Body of pancreas (tissue), 4 donors: ENCODE measurements at regions not wholly inside any gene's neighbourhood (a gene's known extent, or its start where the extent isn't known, plus 50 kb on each side); places are given as distances from the start of the nearest gene placed in this dataset.

Experiments used
- POLR2A ChIP-seq, 3 donors: fragments of 450-650 bp; IDR thresholded peaks; one replicate each; pipeline ENCODE4 v1.6.1; 2016; ENCODE audit warnings: antibody characterized with exemption in 3 of 3, mild to moderate bottlenecking in 2 of 3
- TF ChIP-seq, protein P1 (sequence below), 7 experiments: fragments of 450-650 bp in 4 of 7; fragments of 200-600 bp in 3 of 7; sonication (generic) in 3 of 7; IDR thresholded peaks; one replicate each; pipeline ENCODE4 v1.5.1; 2016 to 2019; ENCODE audit warnings: antibody characterized with exemption in 7 of 7

DNA sequence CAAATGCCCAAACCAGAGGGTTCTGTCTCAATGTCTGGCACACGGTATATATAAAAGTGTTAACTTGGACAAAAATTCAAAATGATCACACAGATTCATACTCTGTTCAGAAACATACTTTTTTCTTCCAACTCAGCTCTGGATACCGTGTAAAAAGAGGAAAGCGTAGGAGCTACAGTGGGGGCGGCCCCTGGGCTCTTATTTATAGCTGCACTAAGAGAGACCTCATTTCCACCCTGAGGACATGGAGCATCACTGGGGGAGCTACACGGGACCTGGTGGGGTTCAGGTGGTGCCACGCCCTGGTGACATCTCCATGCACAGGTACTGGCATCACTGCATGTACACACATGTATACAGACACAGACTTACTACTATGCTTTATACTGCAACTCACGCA is 185.9 kb upstream of the FOXQ1 start:
- TF ChIP-seq, protein P1, sequence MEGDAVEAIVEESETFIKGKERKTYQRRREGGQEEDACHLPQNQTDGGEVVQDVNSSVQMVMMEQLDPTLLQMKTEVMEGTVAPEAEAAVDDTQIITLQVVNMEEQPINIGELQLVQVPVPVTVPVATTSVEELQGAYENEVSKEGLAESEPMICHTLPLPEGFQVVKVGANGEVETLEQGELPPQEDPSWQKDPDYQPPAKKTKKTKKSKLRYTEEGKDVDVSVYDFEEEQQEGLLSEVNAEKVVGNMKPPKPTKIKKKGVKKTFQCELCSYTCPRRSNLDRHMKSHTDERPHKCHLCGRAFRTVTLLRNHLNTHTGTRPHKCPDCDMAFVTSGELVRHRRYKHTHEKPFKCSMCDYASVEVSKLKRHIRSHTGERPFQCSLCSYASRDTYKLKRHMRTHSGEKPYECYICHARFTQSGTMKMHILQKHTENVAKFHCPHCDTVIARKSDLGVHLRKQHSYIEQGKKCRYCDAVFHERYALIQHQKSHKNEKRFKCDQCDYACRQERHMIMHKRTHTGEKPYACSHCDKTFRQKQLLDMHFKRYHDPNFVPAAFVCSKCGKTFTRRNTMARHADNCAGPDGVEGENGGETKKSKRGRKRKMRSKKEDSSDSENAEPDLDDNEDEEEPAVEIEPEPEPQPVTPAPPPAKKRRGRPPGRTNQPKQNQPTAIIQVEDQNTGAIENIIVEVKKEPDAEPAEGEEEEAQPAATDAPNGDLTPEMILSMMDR (IDR thresholded peaks at IDR 0.05) = no peak
- TF ChIP-seq POLR2A (IDR thresholded peaks at IDR 0.05) = no peak
